SH-SY5Y (cell line): ENCODE measurements at regions not wholly inside any gene's neighbourhood (a gene's known extent, or its start where the extent isn't known, plus 50 kb on each side); places are given as distances from the start of the nearest gene placed in this dataset.

ENCODE experiments used
- GATA2 ChIP-seq: IDR thresholded peaks from 2 replicates; pipeline ENCODE4 v1.6.1; 2011; ENCODE audit warnings: mild to moderate bottlenecking, low read depth, low read length
- GATA3 ChIP-seq: IDR thresholded peaks from 2 replicates; pipeline ENCODE4 v1.6.1; 2011; ENCODE audit warnings: low read depth, mild to moderate bottlenecking, low read length, moderate library complexity

GRCh38 chr5:39674209-39675082, 249.7 kb upstream of the DAB2 start:
- TF ChIP-seq GATA3 (no peak), GATA2 (no peak)
